SU-DHL-6 (cell line): ENCODE measurements at regions not wholly inside any gene's neighbourhood (a gene's known extent, or its start where the extent isn't known, plus 50 kb on each side); places are given as distances from the start of the nearest gene placed in this dataset.

Experiments
- H2AFZ ChIP-seq: fragments of 200-600 bp; sonication (generic); 2 replicates; pipeline ENCODE4 v1.6.1; 2014; ENCODE audit warnings: low read depth, mild to moderate bottlenecking, moderate library complexity, mixed read lengths, antibody characterized with exemption, low read length; ENCODE audit not compliant: severe bottlenecking
- H3F3A ChIP-seq: fragments of 200-600 bp; shearing (Covaris generic); 2 replicates; pipeline ENCODE4 v1.6.0; 2016; ENCODE audit warnings: antibody characterized with exemption, mild to moderate bottlenecking; ENCODE audit not compliant: insufficient read depth
- H3K27ac ChIP-seq: fragments of 200-600 bp; sonication (generic); 2 replicates; pipeline ENCODE4 v1.5.1; 2016; ENCODE audit warnings: low read depth, mild to moderate bottlenecking, low read length, moderate library complexity, mixed read lengths
- H3K27me3 ChIP-seq: fragments of 200-600 bp; sonication (generic), shearing (Covaris generic); 2 replicates; pipeline ENCODE4 v1.6.0; 2014; ENCODE audit warnings: mild to moderate bottlenecking, low read length
- H3K36me3 ChIP-seq: fragments of 200-600 bp; sonication (generic); 2 replicates; pipeline ENCODE4 v1.6.1; 2014; ENCODE audit warnings: mild to moderate bottlenecking, low read length, mixed read lengths
- H3K4me2 ChIP-seq: fragments of 300-600, 200-600 bp; shearing (Covaris generic), sonication (generic); 2 replicates; pipeline ENCODE4 v1.6.0; 2014; ENCODE audit warnings: low read length, low read depth, mild to moderate bottlenecking; ENCODE audit not compliant: poor library complexity, severe bottlenecking
- H3K4me3 ChIP-seq: fragments of 200-600 bp; sonication (generic); 2 replicates; pipeline ENCODE4 v1.5.1; 2014; ENCODE audit warnings: antibody characterized with exemption, low read length, mild to moderate bottlenecking, mixed read lengths; ENCODE audit not compliant: insufficient read depth, poor library complexity, severe bottlenecking
- H3K79me2 ChIP-seq: fragments of 200-600 bp; sonication (generic); 2 replicates; pipeline ENCODE4 v1.6.1; 2014; ENCODE audit warnings: mild to moderate bottlenecking, low read length, moderate library complexity; ENCODE audit not compliant: insufficient read depth
- H3K9ac ChIP-seq: fragments of 200-600 bp; sonication (generic); 2 replicates; pipeline ENCODE4 v1.7.0; 2014; ENCODE audit warnings: mild to moderate bottlenecking, low read length
- H3K9me2 ChIP-seq: fragments of 200-600 bp; sonication (generic); replicated peaks from 2 replicates; pipeline ENCODE4 v1.6.1; 2014; ENCODE audit warnings: low read length; ENCODE audit not compliant: insufficient read depth
- H3K9me3 ChIP-seq: fragments of 200-600 bp; sonication (generic); 2 replicates; pipeline ENCODE4 v1.6.1; 2014; ENCODE audit warnings: low read length, mixed read lengths; ENCODE audit not compliant: insufficient read depth
- H4K20me1 ChIP-seq: fragments of 200-600 bp; sonication (generic); 2 replicates; pipeline ENCODE4 v1.6.1; 2014; ENCODE audit warnings: low read depth, mild to moderate bottlenecking, antibody characterized with exemption, low read length, moderate library complexity, mixed read lengths
- EZH2phosphoT487 ChIP-seq: fragments of 200-600 bp; sonication (generic), shearing (Covaris generic); conservative IDR thresholded peaks from 2 replicates; pipeline ENCODE4 v1.6.1; 2018; ENCODE audit warnings: mild to moderate bottlenecking, antibody characterized with exemption, low read length, moderate library complexity, mixed read lengths
- TF ChIP-seq, protein P1 (sequence below): fragments of 200-600 bp; sonication (generic); IDR thresholded peaks from one replicate; pipeline ENCODE4 v1.5.1; 2017; ENCODE audit warnings: antibody characterized with exemption, mild to moderate bottlenecking, low read length, moderate library complexity; ENCODE audit not compliant: insufficient read depth, poor library complexity, severe bottlenecking

GRCh38 chr2:125070726-125071505, 1045.8 kb downstream of the CNTNAP5 start:
- Histone ChIP-seq H3K79me2 (no peaks in the 10 kb centered on the region), H3K9ac (no peak overlapping the region), H3K4me2 (no peak overlapping the region), H2AFZ (no peak overlapping the region), H3F3A (no peaks in the 10 kb centered on the region), H3K4me3 (no peak overlapping the region), H3K9me2 (no peaks in the 10 kb centered on the region), H3K9me3 (no peaks in the 10 kb centered on the region), H4K20me1 (no peaks in the 10 kb centered on the region), H3K36me3 (no peaks in the 10 kb centered on the region), H3K27me3 (no peaks in the 10 kb centered on the region), H3K27ac (no peak overlapping the region)
- TF ChIP-seq, protein P1, sequence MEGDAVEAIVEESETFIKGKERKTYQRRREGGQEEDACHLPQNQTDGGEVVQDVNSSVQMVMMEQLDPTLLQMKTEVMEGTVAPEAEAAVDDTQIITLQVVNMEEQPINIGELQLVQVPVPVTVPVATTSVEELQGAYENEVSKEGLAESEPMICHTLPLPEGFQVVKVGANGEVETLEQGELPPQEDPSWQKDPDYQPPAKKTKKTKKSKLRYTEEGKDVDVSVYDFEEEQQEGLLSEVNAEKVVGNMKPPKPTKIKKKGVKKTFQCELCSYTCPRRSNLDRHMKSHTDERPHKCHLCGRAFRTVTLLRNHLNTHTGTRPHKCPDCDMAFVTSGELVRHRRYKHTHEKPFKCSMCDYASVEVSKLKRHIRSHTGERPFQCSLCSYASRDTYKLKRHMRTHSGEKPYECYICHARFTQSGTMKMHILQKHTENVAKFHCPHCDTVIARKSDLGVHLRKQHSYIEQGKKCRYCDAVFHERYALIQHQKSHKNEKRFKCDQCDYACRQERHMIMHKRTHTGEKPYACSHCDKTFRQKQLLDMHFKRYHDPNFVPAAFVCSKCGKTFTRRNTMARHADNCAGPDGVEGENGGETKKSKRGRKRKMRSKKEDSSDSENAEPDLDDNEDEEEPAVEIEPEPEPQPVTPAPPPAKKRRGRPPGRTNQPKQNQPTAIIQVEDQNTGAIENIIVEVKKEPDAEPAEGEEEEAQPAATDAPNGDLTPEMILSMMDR = no peak
- TF ChIP-seq EZH2phosphoT487 = no peak

- Histone ChIP-seq H3K79me2 (no peaks in the 10 kb centered on the region), H3K9me3 (no peaks in the 10 kb centered on the region), H3K27ac (no peak overlapping the region), H3K36me3 (no peaks in the 10 kb centered on the region), H3K4me2 (no peak overlapping the region), H3K9ac (no peak overlapping the region), H3F3A (no peaks in the 10 kb centered on the region), H3K4me3 (no peak overlapping the region), H4K20me1 (no peaks in the 10 kb centered on the region), H3K27me3 (no peaks in the 10 kb centered on the region), H3K9me2 (no peaks in the 10 kb centered on the region), H2AFZ (no peak overlapping the region)
- no peak for TF ChIP-seq EZH2phosphoT487
- TF ChIP-seq, protein P1 = no peak
These were observed 1048.4 kb downstream of the CNTNAP5 start for GRCh38 chr2:125073440-125073839.

GRCh38 chr2:125085904-125086303, 1060.8 kb downstream of the CNTNAP5 start:
- Histone ChIP-seq H2AFZ (no peak overlapping the region), H3K9me2 (no peaks in the 10 kb centered on the region), H3K27me3 (no peaks in the 10 kb centered on the region), H3K9ac (no peak overlapping the region), H3K4me2 (no peak overlapping the region), H3K4me3 (no peak overlapping the region), H3K36me3 (no peaks in the 10 kb centered on the region), H3K79me2 (no peaks in the 10 kb centered on the region), H3K27ac (no peak overlapping the region), H4K20me1 (no peaks in the 10 kb centered on the region), H3K9me3 (no peaks in the 10 kb centered on the region), H3F3A (no peaks in the 10 kb centered on the region)
- TF ChIP-seq, protein P1 = no peak
- no peak for TF ChIP-seq EZH2phosphoT487
